Activated CD4-positive, alpha-beta T cell treated with anti-CD3 and anti-CD28 coated beads, Interleukin-10, Interleukin-2, amounts not matched to agents 100 ng/mL and 50 ng/mL, durations not matched to agents 16 hours and 8 hours (primary cell): ENCODE measurements at regions not wholly inside any gene's neighbourhood (a gene's known extent, or its start where the extent isn't known, plus 50 kb on each side); places are given as distances from the start of the nearest gene placed in this dataset.

ENCODE experiments used
- DNase-seq: peaks from one replicate; pipeline ENCODE4 v3.0.0-alpha.2; 2020

DNA sequence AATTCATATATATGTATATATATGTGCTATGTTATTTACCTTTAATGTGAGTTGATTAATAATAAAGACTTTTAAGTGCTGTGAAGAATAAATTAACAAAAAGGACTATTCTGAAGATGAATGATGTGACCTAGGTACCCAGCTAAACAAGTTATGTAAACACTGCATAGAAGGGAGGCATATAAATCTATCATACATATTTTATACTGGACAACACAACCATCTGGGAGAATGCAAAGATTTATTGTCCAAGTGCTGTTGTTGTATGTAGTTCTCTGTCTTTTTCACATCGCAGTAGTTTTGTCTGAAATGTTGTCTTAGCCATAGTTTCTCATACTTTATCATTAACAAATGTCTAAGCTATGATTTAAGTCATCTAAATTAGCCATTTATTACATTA is 337.6 kb downstream of the PCDH18 start:
- no peak for DNase-seq

DNA sequence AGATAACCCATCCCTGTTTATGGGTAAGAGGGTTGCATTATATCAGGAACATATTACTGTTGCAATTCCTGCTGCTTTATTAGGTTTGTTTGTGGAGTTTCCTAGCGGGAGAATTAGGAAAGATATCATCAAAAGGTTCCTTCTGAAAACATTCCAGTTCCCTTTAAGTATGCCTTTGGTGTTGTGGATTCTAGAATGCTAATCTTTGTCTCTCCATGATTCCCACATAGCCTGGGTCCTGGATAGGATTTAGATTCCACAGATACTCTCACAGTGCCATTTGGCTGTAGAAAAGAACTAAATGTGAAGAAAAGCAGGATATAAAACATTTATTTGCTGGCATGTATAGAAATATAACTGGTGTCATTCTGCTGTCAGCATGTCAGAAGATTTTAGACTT is 338.7 kb downstream of the PCDH18 start:
- DNase-seq = no peak

- no peak for DNase-seq
Observed at GRCh38 chr4:137181293-137181899, 350.9 kb downstream of the PCDH18 start.

- DNase-seq = no peak
Observed at GRCh38 chr4:137180349-137180748, 351.9 kb downstream of the PCDH18 start.

DNA sequence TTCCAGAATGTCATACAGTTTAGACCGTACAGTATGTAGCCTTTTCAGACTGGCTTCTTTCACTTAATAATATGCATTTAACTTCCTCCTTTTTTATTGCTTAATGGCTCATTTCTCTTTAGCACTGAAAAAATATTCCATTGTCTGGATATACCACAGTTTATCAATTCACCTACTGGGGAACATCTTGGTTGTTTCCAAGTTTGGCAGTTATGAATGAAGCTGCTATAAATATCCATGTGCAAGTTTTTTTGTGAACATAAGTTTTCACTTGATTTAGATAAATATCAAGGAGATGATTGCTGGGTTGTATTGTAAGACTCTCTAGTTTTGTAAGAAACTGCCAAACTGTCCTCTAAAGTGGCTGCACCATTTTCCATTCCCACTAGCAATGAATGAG is 375.5 kb downstream of the PCDH18 start:
- DNase-seq = no peak

- DNase-seq = no peak
Observed at GRCh38 chr4:137156054-137156453, 376.2 kb downstream of the PCDH18 start.

DNA sequence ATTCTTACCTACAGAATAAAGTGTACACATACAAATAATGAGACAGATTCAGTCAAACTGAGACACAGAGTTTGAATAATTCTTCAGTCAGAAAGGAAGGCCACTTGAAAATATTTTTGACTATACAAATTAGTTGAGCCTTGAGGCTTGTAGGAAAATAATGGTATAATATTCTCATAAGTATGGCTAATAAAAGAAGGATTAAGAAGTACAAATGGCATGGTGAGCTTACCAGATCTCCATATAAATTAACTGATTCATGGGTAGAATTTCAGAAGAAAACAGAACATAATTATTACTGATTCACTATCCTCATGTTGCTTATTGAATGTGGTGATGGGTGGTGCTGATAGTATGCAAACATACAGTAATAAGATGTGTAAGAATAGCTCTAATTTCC is 401.1 kb downstream of the PCDH18 start:
- DNase-seq = no peak

GRCh38 chr4:137129845-137130244 is 402.4 kb downstream of the PCDH18 start:
- DNase-seq = no peak

- no peak for DNase-seq
Observed at GRCh38 chr4:137129441-137129840, 402.9 kb downstream of the PCDH18 start.

GRCh38 chr4:137125011-137125410 is 407.3 kb downstream of the PCDH18 start:
- no peak for DNase-seq

- peak; percentile 11 for DNase-seq
Observed at GRCh38 chr4:137124278-137124932, 407.9 kb downstream of the PCDH18 start.

DNA sequence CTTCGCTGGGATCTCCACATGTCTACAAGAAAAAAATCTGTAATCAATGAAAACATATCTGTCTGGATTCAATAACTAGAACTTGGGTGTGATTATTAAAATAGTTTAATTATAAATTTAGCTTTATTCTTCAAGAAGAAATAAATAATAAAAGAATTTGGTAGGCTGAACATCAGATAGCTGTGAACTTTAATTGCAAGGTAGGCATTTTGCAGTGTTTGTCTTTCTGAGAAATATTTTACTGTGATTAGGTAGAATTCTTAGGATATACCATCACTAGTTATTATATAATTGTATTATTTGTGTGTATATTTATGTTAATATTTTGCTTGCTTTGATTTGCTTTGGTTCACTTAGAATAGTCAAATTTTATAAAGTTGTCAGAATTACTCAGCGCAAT is 409.4 kb downstream of the PCDH18 start:
- no peak for DNase-seq

- DNase-seq = no peak
Observed at GRCh38 chr4:137116144-137116543, 416.1 kb downstream of the PCDH18 start.

DNA sequence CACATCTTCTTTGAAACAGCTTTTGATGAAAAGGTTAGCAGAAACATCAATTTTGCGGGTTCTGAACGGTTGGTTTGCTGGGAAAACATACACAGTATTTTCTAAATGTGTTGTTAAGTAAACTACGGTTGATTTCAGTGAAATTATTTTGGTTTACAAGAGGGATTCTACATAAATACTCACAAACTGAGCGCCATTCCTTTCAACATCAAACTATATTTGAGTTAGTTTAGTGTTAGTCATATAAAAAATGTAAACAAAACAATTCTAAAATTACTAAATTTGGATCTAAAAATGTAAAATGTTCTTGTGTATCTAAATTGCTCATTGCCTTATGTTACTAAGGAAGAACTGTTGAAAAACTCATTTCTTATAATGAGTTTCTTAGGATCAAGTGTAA is 425.6 kb downstream of the PCDH18 start:
- no peak for DNase-seq

- DNase-seq = no peak
Observed at GRCh38 chr4:137106287-137106686, 426.0 kb downstream of the PCDH18 start.

GRCh38 chr4:137090951-137091350 is 441.3 kb downstream of the PCDH18 start:
- no peak for DNase-seq

- DNase-seq = no peak
Observed at GRCh38 chr4:137083571-137084135, 448.6 kb downstream of the PCDH18 start.

DNA sequence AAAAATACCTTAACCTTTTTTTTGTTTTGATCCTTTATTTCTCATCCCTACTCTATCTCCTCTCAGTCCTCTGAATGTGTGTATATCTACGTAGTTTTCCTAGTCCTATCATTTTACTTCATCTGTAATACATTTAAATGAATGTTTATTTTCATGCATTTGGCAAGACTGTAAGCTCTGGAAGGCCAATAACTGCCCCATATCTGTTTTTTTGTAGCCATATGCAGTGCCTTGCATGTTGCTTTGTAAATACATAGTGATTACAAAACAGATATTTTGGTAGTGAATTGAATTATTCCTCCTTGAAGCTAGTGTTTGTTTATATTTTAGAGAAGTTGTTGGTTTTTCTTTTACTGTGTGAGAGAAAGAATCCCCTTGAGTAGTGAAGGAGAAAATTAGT is 450.2 kb downstream of the PCDH18 start:
- no peak for DNase-seq

DNA sequence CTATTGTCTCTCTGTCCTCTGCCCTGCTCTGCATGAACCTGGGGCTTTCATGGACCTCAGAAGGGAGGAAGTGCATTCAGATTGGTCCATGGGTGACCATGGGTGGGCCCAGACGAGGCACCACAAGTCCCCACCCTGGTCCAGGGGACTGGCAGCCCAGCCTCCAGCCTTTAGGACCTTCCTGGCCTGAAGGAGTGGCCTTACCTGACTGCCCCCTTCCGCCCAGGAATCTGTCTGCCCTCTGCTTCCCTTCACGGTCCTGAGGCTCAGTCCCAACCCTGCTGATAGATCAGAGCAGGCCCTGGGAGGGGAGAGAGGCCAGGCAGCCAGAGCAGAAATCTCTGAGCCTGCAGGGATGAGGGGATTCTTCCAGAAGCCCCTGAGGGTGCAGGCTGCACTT is 455.4 kb downstream of the PCDH18 start:
- no peak for DNase-seq

- DNase-seq = no peak
Observed at GRCh38 chr4:137075586-137075985, 456.7 kb downstream of the PCDH18 start.

DNA sequence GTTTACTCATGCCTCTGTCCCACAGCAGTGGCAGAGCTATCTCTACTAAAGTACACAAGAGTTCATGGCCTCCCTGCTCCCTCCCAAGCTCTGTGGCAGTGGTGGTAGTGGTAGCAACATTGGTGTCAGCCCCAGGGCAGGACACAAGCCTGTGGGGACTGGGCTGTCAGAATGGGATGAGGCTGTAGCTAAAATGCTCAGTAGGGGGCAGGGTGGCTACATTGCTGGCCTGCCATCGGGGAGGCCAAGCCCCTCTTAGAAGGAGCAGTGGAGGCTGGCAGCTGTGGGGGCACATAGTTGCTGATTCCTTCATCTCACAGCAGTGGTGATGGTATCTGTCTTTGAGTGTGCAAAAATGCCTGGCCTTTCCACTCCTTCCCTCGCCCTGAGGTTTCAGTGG is 461.7 kb downstream of the PCDH18 start:
- no peak for DNase-seq

DNA sequence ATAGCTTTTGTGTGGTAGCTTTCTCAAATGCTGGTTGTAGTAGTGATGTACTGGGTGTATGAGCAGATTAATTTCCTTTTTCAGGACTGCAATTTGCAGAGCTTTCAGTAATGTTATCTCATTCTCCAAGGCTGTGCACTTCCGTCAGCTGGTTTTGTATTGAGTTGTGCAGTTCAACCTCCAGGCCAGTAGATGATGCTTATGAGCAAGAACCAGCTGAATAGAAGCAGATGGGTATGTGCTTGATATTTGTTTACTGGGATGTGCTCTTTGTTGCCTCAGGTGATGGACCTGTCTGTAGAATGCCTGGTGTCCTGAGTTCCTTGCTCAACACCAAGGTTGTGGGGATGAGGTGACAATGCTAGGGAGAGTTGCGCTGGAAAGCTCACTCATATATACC is 462.8 kb downstream of the PCDH18 start:
- DNase-seq = no peak

GRCh38 chr4:137067735-137068134 is 464.6 kb downstream of the PCDH18 start:
- no peak for DNase-seq

- no peak for DNase-seq
Observed at GRCh38 chr4:137065311-137065710, 467.0 kb downstream of the PCDH18 start.

GRCh38 chr4:137063961-137064360 is 468.3 kb downstream of the PCDH18 start:
- DNase-seq = no peak
